Liver (tissue), 8 donors: ENCODE measurements at regions not wholly inside any gene's neighbourhood (a gene's known extent, or its start where the extent isn't known, plus 50 kb on each side); places are given as distances from the start of the nearest gene placed in this dataset.

Experiments
- DNase-seq: peaks from one replicate; pipeline ENCODE4 v3.0.0-alpha.2; 2017; ENCODE audit warnings: low spot score
- H3K27ac ChIP-seq, 2 donors: one replicate each; pipeline ENCODE4 v1.7.0; 2013; ENCODE audit warnings: inconsistent platforms in 2 of 2, low read length in 2 of 2, control low read depth in 1 of 2, low read depth in 1 of 2, mild to moderate bottlenecking in 1 of 2
- H3K27me3 ChIP-seq, 4 donors: one replicate each; pipeline versions ENCODE4 v1.6.1 to v1.7.0; 2013; ENCODE audit warnings: low read length in 3 of 4, inconsistent platforms in 1 of 4, mild to moderate bottlenecking in 1 of 4, moderate library complexity in 1 of 4; ENCODE audit not compliant: control insufficient read depth in 4 of 4, insufficient read depth in 4 of 4
- H3K36me3 ChIP-seq, 4 donors: one replicate each; pipeline versions ENCODE4 v1.6.1 to v1.7.0; 2013; ENCODE audit warnings: low read length in 3 of 4, mild to moderate bottlenecking in 3 of 4, low read depth in 1 of 4, moderate library complexity in 1 of 4; ENCODE audit not compliant: control insufficient read depth in 4 of 4, insufficient read depth in 3 of 4
- H3K4me1 ChIP-seq, 4 donors: one replicate each; pipeline versions ENCODE4 v1.6.1 to v1.7.0; 2013; ENCODE audit warnings: low read length in 3 of 4, mild to moderate bottlenecking in 3 of 4, moderate library complexity in 1 of 4; ENCODE audit not compliant: control insufficient read depth in 4 of 4, insufficient read depth in 4 of 4
- H3K4me3 ChIP-seq, 3 donors: one replicate each; pipeline versions ENCODE4 v1.6.1 to v1.7.0; 2013; ENCODE audit warnings: low read length in 3 of 3, control low read depth in 1 of 3, low read depth in 1 of 3, mild to moderate bottlenecking in 1 of 3
- H3K9ac ChIP-seq, 2 donors: one replicate each; pipeline ENCODE4 v1.7.0; 2013; ENCODE audit warnings: low read length in 2 of 2, mild to moderate bottlenecking in 2 of 2, moderate library complexity in 2 of 2, control low read depth in 1 of 2, low read depth in 1 of 2
- H3K9me3 ChIP-seq, 4 donors: one replicate each; pipeline versions ENCODE4 v1.6.1 to v1.7.0; 2013; ENCODE audit warnings: low read length in 3 of 4; ENCODE audit not compliant: control insufficient read depth in 4 of 4
- CTCF ChIP-seq: fragments of 150-350 bp; IDR thresholded peaks from 2 replicates; pipeline ENCODE4 v1.5.1; 2017; ENCODE audit warnings: improper control_type of control experiment, low read depth, low read length; ENCODE audit not compliant: missing input control
- EGR1 ChIP-seq, 2 donors: IDR thresholded peaks; 2 replicates each; pipeline ENCODE4 v1.6.1; 2016 to 2018; ENCODE audit warnings: antibody characterized with exemption in 2 of 2, low read depth in 2 of 2
- FOXA1 ChIP-seq: IDR thresholded peaks from 2 replicates; pipeline ENCODE4 v1.6.1; 2016; ENCODE audit warnings: antibody characterized with exemption
- HNF4A ChIP-seq, 2 donors: conservative IDR thresholded peaks; 2 replicates each; pipeline ENCODE4 v1.6.1; 2016; ENCODE audit warnings: antibody characterized with exemption in 2 of 2, mild to moderate bottlenecking in 2 of 2
- HNF4G ChIP-seq: IDR thresholded peaks from 2 replicates; pipeline ENCODE4 v1.6.1; 2016; ENCODE audit warnings: antibody characterized with exemption
- JUND ChIP-seq, 2 donors: IDR thresholded peaks; 2 replicates each; pipeline ENCODE4 v1.6.1; 2016; ENCODE audit warnings: antibody characterized with exemption in 2 of 2
- NR2F2 ChIP-seq: IDR thresholded peaks from 2 replicates; pipeline ENCODE4 v1.6.1; 2016; ENCODE audit warnings: antibody characterized with exemption
- RAD21 ChIP-seq, 2 donors: IDR thresholded peaks; 2 replicates each; pipeline ENCODE4 v1.6.1; 2016; ENCODE audit warnings: antibody characterized with exemption in 2 of 2, mild to moderate bottlenecking in 2 of 2
- REST ChIP-seq: IDR thresholded peaks from 2 replicates; pipeline ENCODE4 v1.6.1; 2016; ENCODE audit warnings: antibody characterized with exemption, mild to moderate bottlenecking
- RXRA ChIP-seq, 2 donors: IDR thresholded peaks; 2 replicates each; pipeline ENCODE4 v1.6.1; 2017 to 2018; ENCODE audit warnings: antibody characterized with exemption in 2 of 2, mild to moderate bottlenecking in 1 of 2
- SP1 ChIP-seq: IDR thresholded peaks from 2 replicates; pipeline ENCODE4 v1.6.1; 2018; ENCODE audit warnings: antibody characterized with exemption, mild to moderate bottlenecking
- TAF1 ChIP-seq: conservative IDR thresholded peaks from 2 replicates; pipeline ENCODE4 v1.6.1; 2016; ENCODE audit warnings: antibody characterized with exemption, mild to moderate bottlenecking
- YY1 ChIP-seq: IDR thresholded peaks from 2 replicates; pipeline ENCODE4 v1.6.1; 2016; ENCODE audit warnings: antibody characterized with exemption, mild to moderate bottlenecking
- WGBS: extraction: QIAGEN DNeasy Blood & Tissue Kit; methylation state at CpG from one replicate; pipeline ENCODE4 v1.1.7; 2013; 5-methylcytosine and 5-hydroxymethylcytosine counted together
- TF ChIP-seq, protein P1 (sequence below): IDR thresholded peaks from 2 replicates; pipeline ENCODE4 v1.6.1; 2016; ENCODE audit warnings: antibody characterized with exemption
- TF ChIP-seq, protein P2 (sequence below): IDR thresholded peaks from 2 replicates; pipeline ENCODE4 v1.6.1; 2016; ENCODE audit warnings: antibody characterized with exemption
- donor health status: healthy.
- donor health status: healthy.
- donor health status: healthy.
- donor health status: healthy.
- donor health status: healthy.

DNA sequence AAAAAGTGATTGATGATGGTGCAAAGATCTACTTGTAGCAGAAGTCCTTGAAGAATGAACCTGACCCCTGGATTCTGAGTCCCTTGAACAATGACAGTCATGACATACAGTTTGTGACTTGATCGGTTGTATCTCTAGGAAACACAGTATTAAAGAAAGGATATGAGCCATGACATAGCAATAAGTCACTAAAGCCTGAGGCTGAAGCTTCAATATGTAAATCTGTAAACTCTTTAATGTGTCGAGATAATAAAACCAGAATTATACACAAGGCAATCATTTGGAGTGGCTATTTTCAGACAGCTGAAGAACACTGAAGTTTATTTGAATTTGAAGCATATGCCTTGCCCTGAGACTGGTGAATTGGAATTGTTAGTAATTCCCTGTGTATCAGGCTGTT, 911.5 kb upstream of the RAG2 start:
- Histone ChIP-seq H3K9ac (no peak overlapping the region), H3K27ac (no peak overlapping the region), H3K4me1 (no peaks in the 10 kb centered on the region), H3K9me3 (no peaks in the 10 kb centered on the region), H3K4me3 (no peak overlapping the region), H3K27me3 (no peaks in the 10 kb centered on the region), H3K36me3 (no peaks in the 10 kb centered on the region)
- WGBS: 68% methylated on average over 2 of the region's 2 CpGs
- no peak for DNase-seq
- no peak for TF ChIP-seq YY1
- TF ChIP-seq FOXA1: no peak
- TF ChIP-seq EGR1 (IDR thresholded peaks at IDR 0.05; ENCODE audit: low read depth in 2 of 2): no peak
- TF ChIP-seq HNF4A (conservative IDR thresholded peaks at IDR 0.05): no peak
- TF ChIP-seq, protein P1, sequence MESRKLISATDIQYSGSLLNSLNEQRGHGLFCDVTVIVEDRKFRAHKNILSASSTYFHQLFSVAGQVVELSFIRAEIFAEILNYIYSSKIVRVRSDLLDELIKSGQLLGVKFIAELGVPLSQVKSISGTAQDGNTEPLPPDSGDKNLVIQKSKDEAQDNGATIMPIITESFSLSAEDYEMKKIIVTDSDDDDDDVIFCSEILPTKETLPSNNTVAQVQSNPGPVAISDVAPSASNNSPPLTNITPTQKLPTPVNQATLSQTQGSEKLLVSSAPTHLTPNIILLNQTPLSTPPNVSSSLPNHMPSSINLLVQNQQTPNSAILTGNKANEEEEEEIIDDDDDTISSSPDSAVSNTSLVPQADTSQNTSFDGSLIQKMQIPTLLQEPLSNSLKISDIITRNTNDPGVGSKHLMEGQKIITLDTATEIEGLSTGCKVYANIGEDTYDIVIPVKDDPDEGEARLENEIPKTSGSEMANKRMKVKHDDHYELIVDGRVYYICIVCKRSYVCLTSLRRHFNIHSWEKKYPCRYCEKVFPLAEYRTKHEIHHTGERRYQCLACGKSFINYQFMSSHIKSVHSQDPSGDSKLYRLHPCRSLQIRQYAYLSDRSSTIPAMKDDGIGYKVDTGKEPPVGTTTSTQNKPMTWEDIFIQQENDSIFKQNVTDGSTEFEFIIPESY: no peak
- TF ChIP-seq RXRA (IDR thresholded peaks at IDR 0.05): no peak
- TF ChIP-seq REST: no peak
- no peak for TF ChIP-seq TAF1
- TF ChIP-seq, protein P2, sequence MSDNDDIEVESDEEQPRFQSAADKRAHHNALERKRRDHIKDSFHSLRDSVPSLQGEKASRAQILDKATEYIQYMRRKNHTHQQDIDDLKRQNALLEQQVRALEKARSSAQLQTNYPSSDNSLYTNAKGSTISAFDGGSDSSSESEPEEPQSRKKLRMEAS: no peak
- no peak for TF ChIP-seq NR2F2
- no peak for TF ChIP-seq CTCF
- no peak for TF ChIP-seq SP1
- TF ChIP-seq HNF4G: no peak

- WGBS: 53% methylated on average over 4 of the region's 4 CpGs
Observed at GRCh38 chr11:37506531-37506930, 908.5 kb upstream of the RAG2 start.

More at GRCh38 chr11:37506531-37506930, 908.5 kb upstream of the RAG2 start:
- Histone ChIP-seq H3K9me3 (no peaks in the 10 kb centered on the region), H3K4me1 (no peaks in the 10 kb centered on the region), H3K4me3 (no peak overlapping the region), H3K27me3 (no peaks in the 10 kb centered on the region), H3K27ac (no peak overlapping the region), H3K36me3 (no peaks in the 10 kb centered on the region), H3K9ac (no peak overlapping the region)
- TF ChIP-seq HNF4A (conservative IDR thresholded peaks at IDR 0.05): no peak
- no peak for TF ChIP-seq SP1
- TF ChIP-seq HNF4G: no peak
- no peak for TF ChIP-seq RAD21 (IDR thresholded peaks at IDR 0.05)
- TF ChIP-seq, protein P1: no peak
- no peak for TF ChIP-seq JUND (IDR thresholded peaks at IDR 0.05)
- TF ChIP-seq YY1: no peak
- no peak for DNase-seq
